ENCODE measurements at regions not wholly inside any gene's neighbourhood (a gene's known extent, or its start where the extent isn't known, plus 50 kb on each side); places are given as distances from the start of the nearest gene placed in this dataset.

DNA sequence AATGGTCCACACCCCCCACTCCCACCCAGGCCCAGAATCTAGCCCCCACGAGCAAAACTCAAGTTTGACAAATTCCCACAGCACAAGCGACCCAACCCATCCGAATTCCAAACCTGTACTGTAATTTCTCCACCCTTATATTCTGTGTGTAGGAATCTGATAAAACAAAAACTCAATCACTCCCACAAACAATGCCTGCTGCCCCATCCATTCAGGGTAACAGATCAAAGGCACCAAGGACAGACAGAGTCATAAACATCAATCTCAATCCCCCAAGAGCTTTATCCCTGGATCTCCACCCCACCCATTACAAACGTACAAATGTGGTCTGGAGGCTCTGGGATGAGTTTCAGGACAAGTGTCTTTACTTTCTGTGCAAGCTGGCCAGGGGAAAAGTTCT, 157.8 kb downstream of the AXIN2 start:
- DNase-seq, result no peak

DNA sequence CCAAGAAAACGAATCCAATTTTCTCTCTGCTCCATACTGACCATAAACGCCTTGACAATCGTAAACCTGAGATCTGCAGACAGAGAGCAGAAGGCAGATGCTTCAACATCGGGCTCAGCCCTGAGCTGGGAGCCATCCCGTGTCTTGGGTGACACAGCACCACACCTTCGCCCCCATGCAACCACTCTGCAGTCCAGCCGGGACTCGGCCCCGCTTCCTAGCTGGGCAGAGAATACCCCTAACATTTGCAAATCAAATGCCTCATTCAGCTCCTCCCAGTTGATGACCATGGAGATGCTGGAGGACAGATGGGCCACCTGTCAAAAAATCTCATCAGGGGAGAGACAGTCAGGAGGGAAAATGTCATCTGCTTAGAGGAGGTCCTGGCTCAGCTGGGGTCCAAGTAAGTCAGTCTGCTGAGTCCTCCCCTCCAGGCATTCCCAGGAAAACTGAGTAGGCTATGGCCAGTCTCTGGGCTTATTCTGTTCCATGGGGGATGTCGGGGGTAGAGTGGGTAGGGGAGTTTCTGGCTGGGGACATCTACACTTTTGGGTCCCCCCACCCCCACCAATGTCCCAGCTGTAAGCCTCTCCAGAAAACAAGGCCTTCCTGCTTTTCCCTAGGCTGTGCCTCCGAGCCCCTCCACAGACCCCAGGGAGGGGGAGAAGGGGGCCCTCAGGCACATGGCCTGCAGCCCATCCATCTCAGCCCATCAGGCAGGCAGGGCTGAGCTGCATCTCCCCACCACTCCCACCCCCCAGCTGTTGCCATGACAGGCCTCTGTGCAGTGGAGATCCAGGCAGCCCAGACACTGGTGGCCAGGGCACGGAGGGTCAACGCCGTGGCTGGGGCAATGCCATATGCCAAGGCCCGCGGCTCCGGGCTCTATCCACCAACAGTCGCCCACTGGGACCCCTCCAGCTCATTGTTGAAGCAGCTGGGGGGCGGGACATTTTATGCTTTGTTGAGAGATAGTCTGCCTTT, 158.6 kb downstream of the AXIN2 start:
- DNase-seq, result no peak

DNA sequence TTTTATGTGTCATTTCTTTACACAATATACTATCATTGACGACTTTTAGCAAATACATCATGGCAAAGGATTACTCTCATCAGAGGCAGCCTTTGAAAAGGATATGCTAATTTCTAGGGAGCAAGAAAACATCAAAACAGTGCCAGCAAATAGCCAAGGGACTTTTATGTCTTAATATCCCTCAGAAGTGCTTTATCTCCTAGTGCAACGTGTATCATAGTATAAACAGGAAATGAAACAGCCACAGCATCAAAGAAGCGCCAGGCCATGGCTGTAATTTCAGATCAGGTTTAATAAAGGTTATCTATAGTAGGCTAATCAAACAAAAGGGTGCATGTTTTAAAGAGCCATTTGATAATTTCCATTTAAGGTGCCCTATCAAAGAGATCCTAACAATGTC, 159.9 kb downstream of the AXIN2 start:
- no peak for DNase-seq

DNA sequence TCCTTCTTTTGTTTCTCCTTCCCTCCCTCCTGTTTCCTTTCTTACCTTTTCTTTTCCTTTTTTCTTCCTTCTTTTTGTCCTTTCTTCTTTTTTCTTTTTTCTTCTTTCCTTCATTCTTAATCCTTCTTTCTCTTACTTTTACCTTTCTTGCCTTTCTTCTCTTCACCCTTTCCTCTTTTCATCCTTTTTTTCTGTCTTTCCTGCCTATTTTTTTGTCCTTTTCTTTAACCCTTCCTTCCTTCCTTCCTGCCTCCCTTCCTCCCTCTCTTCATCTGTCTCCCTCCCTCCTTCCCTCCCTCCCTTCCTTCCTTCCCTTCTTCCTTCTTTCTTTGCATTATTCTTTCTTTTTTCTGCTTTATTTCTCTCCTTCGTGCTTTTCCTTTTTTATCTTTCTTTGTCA, 160.7 kb downstream of the AXIN2 start:
- DNase-seq, result no peak

DNA sequence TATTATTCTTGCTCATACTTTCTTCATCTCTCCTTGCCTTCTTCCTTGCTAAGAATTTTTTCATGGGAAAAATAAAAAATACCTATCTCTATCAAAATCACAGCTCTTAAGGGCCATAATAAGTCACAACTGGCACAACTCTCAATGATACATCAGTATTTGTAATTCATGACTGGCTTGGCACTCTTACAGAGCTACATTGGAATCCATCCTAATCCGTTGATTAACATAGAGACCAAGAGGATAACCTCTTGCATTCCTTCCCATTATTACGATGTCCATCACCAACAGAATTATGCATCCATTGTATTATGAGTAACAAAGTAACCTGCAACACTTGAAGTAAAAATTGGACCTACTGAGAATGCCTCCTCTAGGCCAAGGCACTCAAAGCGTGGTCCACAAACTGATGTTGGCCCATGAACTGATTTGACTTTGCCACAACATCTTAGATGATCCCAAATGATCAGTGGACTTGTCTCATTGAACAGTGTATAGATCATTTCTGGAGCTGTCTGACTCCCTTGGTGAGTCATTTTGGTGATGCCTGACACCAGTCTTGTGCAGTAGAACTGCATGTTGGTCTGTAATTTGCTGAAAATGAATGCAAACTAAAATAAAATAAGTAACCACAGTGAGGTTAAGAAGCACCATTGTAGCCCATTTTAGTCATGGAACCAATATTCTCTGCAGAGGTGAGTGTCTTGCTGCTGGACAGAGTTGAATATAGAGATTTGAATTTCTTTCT, 163.2 kb downstream of the AXIN2 start:
- no peak for DNase-seq

DNA sequence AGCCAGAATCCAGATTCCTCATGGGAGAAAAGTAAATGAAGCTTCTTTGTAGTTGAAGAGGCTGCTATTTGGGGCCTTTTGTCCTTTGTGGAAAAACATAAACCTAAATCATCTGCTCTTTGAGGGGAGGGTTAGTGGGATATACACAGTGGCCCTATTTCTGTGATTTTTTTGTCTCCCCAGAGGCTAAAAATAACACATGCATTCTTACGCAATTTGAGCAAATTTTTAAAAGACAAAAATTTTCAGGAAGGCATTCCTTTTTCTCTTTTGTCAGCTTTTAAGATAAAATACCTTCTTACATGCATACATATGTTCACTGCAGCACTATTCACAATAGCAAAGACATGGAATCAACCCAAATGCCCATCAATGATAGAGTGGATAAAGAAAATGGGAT, 165.5 kb downstream of the AXIN2 start:
- DNase-seq, result no peak

DNA sequence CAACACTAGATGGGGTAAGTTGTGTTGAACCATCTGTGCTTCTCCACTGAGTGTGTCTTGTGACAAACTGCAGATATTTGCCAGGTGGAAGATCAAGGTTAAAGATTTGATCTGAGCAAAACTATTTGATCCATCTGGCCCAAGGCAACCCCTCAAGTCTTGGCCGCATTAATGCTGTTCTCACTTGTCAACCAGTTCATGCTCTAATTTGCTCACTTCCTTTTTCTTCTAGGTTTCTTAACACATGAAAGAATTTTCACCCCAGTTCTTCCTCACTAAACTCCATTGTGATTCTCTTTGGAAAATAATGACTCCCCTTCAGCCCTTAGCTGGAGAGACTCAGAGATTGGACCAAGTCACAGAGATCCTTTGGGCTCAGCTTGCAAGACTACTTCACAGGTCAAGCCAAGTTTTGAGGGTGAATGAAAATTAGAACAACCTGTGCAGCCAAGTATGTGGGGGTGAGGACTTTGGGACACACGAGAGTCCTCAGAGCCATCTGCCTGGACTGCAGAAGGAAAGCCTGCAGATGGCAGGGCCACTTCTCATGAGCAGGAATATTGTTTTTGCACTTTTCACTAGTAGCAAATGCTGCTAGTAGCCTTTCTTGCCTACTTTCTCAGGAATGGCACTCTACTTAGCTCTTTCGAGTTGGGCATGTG, 166.5 kb downstream of the AXIN2 start:
- DNase-seq, result no peak

DNA sequence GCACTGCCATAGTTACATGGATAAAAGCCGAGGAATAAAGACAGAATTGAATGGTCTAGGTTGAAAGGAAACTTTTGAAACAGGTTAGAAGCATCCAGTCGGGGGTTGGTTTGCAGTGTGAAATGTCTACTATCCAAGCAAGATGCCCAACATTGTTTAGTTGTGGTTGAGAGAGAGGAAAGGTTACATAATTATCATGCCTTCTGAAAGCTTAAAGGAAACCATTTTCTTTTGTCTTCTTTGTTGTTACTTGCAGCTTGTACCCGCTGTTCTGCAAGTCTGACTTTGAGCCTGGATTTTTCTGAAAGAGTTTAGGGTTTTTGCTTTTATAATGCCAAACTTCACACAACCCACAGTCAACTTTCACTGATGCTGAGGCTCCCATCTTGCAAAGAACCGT, 167.9 kb downstream of the AXIN2 start:
- DNase-seq, result no peak

DNA sequence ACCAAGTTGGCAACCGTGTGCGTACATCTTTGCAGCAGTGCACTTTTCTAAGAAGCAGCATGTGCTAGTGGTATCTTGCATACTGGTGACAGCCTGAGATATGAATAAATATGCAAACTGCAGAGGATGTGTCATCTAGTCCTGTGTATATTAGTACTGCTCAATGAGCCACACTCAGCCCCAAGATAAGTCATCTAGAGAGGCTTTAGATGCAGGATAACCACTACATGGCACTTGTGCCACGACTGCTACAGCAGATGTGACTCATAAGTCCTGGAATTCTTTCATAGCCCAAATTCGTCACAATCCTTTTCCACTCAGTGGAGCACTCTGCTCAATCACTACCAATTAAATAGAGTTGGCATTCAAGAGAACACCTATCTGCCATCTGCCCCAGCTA, 171.5 kb downstream of the AXIN2 start:
- DNase-seq, result no peak

DNA sequence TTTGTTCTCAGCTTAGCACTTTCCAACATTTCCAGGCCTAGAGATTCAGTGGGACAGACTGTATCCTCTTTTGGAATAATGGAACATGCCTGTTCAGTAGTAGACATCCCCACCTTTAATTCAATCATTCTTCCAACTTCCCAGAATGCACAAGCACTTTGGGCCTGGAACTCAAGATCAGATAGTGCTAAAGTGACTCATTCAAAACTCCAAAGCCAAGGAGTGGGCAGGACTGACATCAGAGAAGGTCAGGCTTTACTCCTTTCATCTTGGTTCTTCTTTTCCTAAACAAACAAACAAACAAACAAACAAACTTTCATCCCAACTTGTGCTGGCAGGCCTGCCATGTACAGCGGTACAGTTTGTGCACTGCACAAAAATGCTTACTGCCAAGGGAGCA, 172.0 kb downstream of the AXIN2 start:
- DNase-seq, result no peak

DNA sequence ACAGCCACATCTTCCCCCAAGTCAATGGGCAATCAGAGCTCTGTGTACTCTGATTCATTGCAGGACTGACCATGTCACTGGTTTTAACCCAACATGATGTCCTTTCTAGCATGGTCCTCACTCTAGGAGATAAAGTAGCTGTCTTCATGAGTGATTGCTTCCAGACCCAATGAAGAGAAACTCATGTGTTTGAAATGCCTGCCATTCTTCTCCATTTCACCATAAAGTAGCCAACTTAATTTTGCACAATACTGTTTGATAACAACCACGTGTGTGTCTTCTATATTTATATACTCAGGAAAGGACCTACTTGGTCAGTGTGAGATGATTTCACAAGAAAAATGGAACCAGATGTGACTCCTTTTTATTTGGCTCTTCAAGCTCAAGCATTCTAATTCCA, 172.5 kb downstream of the AXIN2 start:
- DNase-seq, result no peak

DNA sequence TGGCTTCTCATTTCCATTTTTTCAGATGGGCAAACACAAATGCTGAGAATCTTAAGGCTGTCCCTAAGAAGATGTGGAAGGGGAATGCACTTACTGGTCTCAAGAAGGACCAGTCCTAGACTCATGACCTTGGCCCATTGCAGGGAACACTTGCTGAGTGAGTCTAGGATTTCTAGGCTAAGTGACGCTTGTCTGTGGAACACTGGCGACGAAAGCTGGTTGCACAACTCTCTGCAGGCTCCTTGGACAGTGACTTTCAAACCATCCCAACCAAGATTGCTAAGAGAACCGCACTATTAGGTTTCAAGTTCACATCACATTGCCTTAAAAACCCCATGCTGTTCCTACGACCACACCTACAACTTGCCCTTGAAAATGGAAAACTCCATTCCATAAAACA, 174.1 kb downstream of the AXIN2 start:
- DNase-seq, result no peak

DNA sequence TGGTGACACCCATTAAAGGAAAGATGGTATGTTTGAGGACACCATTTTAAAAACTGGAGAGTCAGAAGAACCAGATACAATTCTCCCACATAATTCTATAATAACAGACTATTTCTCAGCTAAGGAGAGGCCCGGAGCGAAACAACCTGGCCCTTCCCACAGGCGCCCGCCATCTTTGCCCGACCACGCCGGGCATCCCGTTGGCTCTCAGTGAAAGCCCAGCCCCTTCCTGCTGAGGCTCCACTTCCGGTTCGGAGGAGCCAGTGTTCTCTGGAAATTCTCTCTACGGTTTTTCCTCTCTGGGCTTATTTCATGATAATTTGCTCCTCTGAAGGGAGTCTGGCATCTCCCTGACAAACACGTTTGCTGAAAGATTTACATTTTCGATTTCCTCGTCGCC, 175.7 kb downstream of the AXIN2 start:
- no peak for DNase-seq

DNA sequence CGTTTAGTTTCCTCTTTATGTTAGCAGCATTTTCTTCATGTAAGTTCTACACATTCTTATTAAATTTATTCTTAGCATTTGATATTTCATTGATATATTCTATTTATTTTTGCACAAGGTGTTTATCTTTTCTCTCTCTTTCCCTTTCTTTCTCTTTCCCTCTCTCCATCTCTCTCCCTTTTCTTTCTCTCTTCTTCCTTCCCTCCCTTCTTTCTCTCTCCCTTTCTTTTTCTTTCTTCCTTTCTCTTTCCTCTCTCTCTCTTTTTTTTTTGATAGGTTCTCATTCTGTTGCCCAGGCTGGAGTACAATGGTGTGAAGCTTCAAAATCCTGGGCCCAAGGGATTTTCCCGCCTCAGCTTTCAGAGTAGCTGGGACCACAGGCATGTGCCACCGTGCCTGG, 176.4 kb downstream of the AXIN2 start:
- DNase-seq, result no peak

DNA sequence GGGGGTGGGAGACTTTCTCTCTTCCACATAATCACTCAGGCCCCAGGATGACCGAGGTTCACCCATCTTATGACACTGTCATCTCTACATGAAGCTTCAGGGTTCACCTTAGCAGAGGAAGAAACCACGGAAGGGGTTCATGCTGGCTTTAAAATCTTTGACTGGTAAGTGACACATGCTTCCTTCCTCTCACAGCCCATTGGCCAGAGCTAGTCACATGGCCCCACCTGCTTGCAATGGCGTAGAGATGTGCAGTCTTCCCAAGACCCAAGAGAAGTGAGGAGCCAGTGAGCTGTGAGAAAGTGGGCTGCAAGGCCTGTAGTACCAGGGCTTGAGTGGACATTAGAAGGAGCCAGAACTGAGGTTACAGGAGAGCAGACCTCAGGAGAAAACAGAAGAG, 180.3 kb downstream of the AXIN2 start:
- DNase-seq, result no peak

DNA sequence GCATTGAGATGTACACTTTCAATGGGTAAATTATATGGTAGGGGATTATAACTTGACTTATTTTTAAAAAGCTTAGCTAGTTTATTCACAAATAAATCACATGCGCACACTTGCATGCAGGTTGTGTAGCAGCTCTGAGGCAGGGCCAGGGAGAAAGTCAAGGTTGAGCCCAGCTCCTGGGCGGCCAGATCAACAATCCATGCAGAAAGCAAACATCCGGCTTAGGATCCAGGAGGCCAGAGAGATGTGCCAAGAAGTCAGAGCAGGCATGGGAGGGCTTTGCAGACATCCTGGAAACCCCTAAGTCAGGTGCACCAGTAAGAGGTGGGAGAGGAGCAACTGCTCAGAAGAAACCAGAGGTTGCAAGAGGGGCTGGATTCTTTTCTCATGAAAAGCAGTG, 186.5 kb downstream of the AXIN2 start:
- no peak for DNase-seq

DNA sequence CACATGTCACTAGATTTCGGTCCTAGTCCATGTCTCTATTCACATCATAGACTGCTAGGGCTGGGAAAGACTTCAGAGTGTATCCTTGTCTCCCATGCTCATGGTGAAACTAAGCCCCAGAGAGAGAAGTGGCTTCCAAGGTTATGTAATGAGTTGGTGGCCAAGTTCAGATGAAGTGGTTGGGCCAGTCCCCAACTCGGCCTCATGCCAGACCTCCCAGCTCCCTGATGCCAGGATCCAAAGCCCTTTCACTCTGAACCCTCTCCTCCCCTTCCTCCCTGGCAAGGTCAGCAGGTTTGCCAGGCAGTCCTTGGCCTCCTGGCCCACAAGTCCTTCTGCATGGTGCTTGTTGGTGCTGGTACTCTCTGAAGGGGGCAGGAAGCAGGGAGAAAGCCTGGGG, 189.7 kb downstream of the AXIN2 start:
- DNase-seq, result no peak

DNA sequence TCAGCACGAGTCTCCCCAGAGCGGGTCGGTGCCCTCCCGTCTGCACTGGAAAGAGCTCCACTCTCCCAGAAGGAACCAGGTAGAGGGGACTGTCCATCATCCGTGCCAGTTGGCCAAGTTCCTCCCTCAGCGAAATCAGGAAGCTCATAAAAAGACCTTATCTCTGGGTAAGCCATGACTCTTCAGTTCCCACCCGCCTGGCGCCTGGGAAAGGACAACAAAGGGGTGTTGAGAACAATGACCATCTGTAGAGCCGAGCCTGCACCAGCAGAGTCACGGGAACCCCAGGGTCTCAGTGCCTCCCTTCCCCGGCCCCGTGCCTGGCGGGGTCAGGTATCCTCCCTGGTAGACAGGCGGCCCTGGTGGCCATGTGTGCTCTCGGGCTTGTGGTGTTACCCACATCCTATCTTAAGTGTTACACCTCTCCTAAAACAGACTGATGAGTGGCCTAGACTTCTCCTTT, 190.7 kb downstream of the AXIN2 start:
- no peak for DNase-seq

DNA sequence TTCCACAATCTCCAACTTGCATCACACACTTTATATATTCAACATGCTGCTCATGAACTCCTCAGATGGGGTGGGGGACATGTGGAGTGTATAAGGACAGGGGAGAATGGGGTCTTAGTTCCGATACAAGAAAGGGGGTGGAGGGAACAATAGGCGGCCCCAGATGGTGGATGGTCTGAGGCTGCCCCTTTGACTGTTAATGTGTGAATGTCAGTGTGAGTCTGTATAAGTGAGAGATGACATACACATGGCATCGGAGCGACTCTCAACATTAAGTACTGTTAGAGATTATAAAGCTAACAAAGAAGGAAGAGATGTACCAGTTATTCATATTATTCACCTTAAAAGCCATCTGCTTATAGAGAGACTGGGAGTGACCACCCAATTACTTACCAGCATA, 193.1 kb downstream of the AXIN2 start:
- DNase-seq, result no peak

DNA sequence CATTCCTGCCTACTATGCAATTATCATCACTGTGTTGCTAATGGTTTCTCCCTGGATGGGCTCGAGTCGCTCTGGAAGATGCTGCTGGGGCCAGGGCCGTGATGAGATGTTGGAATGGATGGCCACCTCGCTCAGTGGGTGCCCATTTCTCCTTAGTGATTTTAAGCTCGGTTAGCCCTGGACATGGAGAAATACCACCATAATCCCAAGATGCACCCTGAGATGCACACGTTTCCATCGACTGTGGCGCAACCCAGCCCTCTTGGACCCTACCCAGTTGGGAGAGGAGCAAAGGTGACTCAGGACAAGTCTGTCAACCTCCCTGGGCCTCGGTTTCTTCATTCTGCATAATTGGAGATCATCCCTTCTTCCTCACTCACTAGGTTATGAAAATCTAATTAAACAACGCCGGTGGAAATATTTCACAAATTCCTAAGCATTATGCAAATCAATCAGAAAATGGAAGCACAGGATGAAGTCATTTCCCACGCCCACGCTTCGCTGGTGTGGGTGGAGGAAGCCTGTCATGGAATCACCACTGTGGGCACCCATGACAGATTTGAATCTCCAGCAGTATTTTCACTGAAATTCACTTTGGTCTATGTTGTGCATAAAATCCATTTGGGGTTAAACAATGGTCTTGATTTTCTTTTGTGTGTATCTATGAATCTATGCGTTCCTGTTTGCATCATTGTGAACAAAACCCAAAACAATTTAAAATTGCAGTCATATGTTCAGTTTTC, 195.2 kb downstream of the AXIN2 start:
- no peak for DNase-seq

DNA sequence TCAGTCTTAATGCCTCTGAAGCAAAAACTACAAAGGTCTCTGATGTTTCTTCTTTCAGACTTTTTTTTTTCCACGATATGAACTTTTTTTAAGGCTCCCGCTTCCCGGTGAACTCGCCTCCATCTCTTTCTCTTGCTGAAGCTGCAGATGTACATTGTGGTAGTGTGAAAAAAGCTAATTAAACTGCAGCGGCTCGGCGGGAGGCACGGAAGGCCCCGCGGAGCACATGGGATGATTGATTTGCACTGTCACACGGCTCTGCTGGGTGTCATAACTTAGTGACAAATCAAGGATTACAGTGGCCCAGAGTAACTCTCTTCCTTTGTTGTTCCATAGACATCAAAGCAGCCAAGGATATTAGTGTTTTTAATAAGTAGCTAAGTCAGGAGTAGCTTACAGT, 196.3 kb downstream of the AXIN2 start:
- no peak for DNase-seq

DNA sequence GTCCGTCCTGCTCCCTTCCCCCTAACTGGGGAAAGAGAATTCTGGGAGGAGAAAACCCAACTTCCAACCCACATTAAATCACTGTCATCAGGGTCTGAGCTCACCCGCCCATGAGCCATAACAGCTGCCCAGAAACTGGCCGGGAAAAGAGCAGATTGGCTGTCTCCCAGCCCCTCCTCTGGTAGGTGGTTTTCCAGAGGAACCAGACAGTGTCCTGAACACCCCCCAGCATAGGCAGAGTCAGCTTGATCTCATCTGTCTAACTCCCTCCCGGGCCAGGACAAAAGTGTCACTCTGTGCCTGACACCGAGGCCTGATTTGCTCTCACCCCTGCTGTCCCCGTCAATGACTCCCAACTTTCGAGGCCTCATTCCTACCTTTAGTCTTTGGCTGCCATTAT, 197.0 kb downstream of the AXIN2 start:
- DNase-seq, result no peak

DNA sequence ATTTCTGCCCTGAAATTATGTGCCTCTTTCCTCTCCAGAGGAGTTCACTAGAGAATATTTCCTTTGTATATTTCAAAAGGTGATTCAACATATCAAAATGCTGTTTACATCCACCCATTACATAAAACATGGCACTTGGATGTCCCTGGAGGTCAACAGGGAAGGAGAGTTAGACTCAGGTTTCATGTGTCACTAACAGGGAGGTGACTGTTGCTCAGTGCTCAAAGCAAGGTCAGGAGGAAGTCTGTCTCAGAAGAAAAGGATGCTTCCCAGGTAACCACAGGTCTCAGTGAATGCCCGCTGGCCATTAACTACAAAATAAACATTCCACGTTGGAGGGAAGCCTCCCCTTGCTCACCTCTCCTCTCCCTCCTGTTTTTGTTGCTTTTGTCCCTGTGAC, 198.6 kb downstream of the AXIN2 start:
- no peak for DNase-seq
